Body of pancreas (tissue), 4 donors: ENCODE measurements at regions not wholly inside any gene's neighbourhood (a gene's known extent, or its start where the extent isn't known, plus 50 kb on each side); places are given as distances from the start of the nearest gene placed in this dataset.

ENCODE experiments used
- POLR2A ChIP-seq, 3 donors: fragments of 450-650 bp; IDR thresholded peaks; one replicate each; pipeline ENCODE4 v1.6.1; 2016; ENCODE audit warnings: antibody characterized with exemption in 3 of 3, mild to moderate bottlenecking in 2 of 3
- TF ChIP-seq, protein P1 (sequence below), 7 experiments: fragments of 450-650 bp in 4 of 7; fragments of 200-600 bp in 3 of 7; sonication (generic) in 3 of 7; IDR thresholded peaks; one replicate each; pipeline ENCODE4 v1.5.1; 2016 to 2019; ENCODE audit warnings: antibody characterized with exemption in 7 of 7

- TF ChIP-seq, protein P1, sequence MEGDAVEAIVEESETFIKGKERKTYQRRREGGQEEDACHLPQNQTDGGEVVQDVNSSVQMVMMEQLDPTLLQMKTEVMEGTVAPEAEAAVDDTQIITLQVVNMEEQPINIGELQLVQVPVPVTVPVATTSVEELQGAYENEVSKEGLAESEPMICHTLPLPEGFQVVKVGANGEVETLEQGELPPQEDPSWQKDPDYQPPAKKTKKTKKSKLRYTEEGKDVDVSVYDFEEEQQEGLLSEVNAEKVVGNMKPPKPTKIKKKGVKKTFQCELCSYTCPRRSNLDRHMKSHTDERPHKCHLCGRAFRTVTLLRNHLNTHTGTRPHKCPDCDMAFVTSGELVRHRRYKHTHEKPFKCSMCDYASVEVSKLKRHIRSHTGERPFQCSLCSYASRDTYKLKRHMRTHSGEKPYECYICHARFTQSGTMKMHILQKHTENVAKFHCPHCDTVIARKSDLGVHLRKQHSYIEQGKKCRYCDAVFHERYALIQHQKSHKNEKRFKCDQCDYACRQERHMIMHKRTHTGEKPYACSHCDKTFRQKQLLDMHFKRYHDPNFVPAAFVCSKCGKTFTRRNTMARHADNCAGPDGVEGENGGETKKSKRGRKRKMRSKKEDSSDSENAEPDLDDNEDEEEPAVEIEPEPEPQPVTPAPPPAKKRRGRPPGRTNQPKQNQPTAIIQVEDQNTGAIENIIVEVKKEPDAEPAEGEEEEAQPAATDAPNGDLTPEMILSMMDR (IDR thresholded peaks at IDR 0.05), result no peak
- TF ChIP-seq POLR2A (IDR thresholded peaks at IDR 0.05), result no peak
Observed at GRCh38 chr14:22007784-22008412, 334.3 kb upstream of the OR4E1 start.
